Neural cell (in vitro differentiated cells): ENCODE measurements at regions not wholly inside any gene's neighbourhood (a gene's known extent, or its start where the extent isn't known, plus 50 kb on each side); places are given as distances from the start of the nearest gene placed in this dataset.

Experiments used
- EZH2 ChIP-seq: fragments of 200-600, 300-800 bp; shearing (Covaris generic), sonication (generic); IDR thresholded peaks from 2 replicates; pipeline ENCODE4 v1.6.1; 2014; ENCODE audit warnings: antibody characterized with exemption, low read length, borderline replicate concordance, mild to moderate bottlenecking; ENCODE audit not compliant: insufficient read depth, poor library complexity, severe bottlenecking
- POLR2AphosphoS5 ChIP-seq: IDR thresholded peaks from 2 replicates; pipeline ENCODE4 v1.6.1; 2012
- RAD21 ChIP-seq: fragments of 450-650 bp; conservative IDR thresholded peaks from 2 replicates; pipeline ENCODE4 v1.6.1; 2014; ENCODE audit warnings: antibody characterized with exemption, mild to moderate bottlenecking, moderate library complexity
- REST ChIP-seq: IDR thresholded peaks from 2 replicates; pipeline ENCODE4 v1.6.1; 2012; ENCODE audit warnings: borderline replicate concordance
- SMC3 ChIP-seq: fragments of 450-650 bp; conservative IDR thresholded peaks from 2 replicates; pipeline ENCODE4 v1.6.1; 2014; ENCODE audit warnings: antibody characterized with exemption, mild to moderate bottlenecking, moderate library complexity; ENCODE audit not compliant: poor library complexity
- TAF1 ChIP-seq: IDR thresholded peaks from 2 replicates; pipeline ENCODE4 v1.6.1; 2012; ENCODE audit warnings: low read depth
- TF ChIP-seq, protein P1 (sequence below): fragments of 450-650 bp; IDR thresholded peaks from 2 replicates; pipeline ENCODE4 v1.5.1; 2014; ENCODE audit warnings: antibody characterized with exemption, mild to moderate bottlenecking, moderate library complexity; ENCODE audit not compliant: poor library complexity, severe bottlenecking

DNA sequence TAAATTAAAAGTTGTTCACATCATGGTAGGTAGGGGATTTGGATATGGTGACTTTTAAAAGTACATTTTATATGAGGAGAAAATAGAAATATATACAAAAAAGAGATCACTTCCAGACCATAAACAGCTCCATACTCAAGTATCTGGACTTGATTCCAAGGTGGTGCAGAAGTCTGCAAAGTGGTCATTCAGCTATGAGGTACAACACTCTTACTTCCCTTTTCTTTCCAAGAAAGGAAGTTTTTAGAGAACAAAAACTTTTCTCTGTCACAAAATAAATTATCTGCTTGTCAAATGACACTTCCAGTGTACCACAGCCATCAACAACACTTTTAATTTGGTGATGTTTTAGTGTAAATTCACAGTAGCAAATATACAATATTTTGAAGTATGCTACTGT is 1013.5 kb downstream of the GATA3 start:
- TF ChIP-seq, protein P1, sequence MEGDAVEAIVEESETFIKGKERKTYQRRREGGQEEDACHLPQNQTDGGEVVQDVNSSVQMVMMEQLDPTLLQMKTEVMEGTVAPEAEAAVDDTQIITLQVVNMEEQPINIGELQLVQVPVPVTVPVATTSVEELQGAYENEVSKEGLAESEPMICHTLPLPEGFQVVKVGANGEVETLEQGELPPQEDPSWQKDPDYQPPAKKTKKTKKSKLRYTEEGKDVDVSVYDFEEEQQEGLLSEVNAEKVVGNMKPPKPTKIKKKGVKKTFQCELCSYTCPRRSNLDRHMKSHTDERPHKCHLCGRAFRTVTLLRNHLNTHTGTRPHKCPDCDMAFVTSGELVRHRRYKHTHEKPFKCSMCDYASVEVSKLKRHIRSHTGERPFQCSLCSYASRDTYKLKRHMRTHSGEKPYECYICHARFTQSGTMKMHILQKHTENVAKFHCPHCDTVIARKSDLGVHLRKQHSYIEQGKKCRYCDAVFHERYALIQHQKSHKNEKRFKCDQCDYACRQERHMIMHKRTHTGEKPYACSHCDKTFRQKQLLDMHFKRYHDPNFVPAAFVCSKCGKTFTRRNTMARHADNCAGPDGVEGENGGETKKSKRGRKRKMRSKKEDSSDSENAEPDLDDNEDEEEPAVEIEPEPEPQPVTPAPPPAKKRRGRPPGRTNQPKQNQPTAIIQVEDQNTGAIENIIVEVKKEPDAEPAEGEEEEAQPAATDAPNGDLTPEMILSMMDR, result no peak
- no peak for TF ChIP-seq TAF1
- TF ChIP-seq POLR2AphosphoS5, result no peak
- TF ChIP-seq SMC3, result no peak
- TF ChIP-seq EZH2, result no peak
- TF ChIP-seq REST, result no peak
- TF ChIP-seq RAD21, result no peak
